Mesodermal cell (in vitro differentiated cells): ENCODE measurements at regions not wholly inside any gene's neighbourhood (a gene's known extent, or its start where the extent isn't known, plus 50 kb on each side); places are given as distances from the start of the nearest gene placed in this dataset.
A peak's percentile ranks its signal among the peaks of the same experiment; 100 is the strongest.

ENCODE experiments used
- H3K27ac ChIP-seq: 2 replicates; pipeline ENCODE4 v1.7.0; 2013; ENCODE audit warnings: mild to moderate bottlenecking, low read depth, low read length, moderate library complexity; ENCODE audit not compliant: severe bottlenecking
- H3K36me3 ChIP-seq: 2 replicates; pipeline ENCODE4 v1.7.1; 2013; ENCODE audit warnings: mild to moderate bottlenecking, low read length, moderate library complexity; ENCODE audit not compliant: control insufficient read depth, insufficient read depth
- H3K4me1 ChIP-seq: one replicate; pipeline ENCODE4 v1.7.1; 2013; ENCODE audit warnings: mild to moderate bottlenecking, low read length; ENCODE audit not compliant: insufficient read depth, control insufficient read depth, poor library complexity, severe bottlenecking
- H3K4me3 ChIP-seq: 2 replicates; pipeline ENCODE4 v1.7.0; 2013; ENCODE audit warnings: low read length, control low read depth, mild to moderate bottlenecking; ENCODE audit not compliant: insufficient read depth, poor library complexity, severe bottlenecking; ENCODE audit errors: extremely low read depth
- H3K9me3 ChIP-seq: 2 replicates; pipeline ENCODE4 v1.7.1; 2013; ENCODE audit warnings: mild to moderate bottlenecking, low read length, moderate library complexity; ENCODE audit not compliant: control insufficient read depth
- WGBS, 2 experiments: methylation state at CpG; one replicate each; pipeline ENCODE4 v1.1.5; 2013; ENCODE audit warnings: missing lambda C conversion rate in 2 of 2; ENCODE audit not compliant: insufficient coverage in 2 of 2; 5-methylcytosine and 5-hydroxymethylcytosine counted together

DNA sequence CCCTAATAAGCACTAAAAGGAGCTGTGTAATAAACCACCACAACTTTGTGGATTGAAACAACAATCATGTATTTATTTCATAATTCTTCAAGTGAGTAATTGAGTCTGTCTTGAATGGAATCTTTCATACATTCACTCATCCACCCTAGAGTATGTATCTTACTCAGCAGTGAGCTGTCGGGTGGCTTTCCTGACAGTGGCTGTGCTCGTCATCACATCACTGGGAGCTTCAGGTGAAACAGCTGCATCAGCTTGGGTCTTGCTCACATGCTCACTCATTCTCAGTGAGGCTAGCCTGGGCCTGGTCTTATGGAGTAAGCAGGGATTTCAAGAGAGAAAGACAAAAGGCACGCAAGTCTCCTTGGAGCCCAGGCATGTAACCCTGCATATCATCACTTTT is 271.4 kb downstream of the POM121L12 start:
- 87 to 100% methylated on average over 2 of the region's 3 CpGs for WGBS, 2 experiments
- H3K4me1 ChIP-seq = no peaks in the 10 kb centered on the region

DNA sequence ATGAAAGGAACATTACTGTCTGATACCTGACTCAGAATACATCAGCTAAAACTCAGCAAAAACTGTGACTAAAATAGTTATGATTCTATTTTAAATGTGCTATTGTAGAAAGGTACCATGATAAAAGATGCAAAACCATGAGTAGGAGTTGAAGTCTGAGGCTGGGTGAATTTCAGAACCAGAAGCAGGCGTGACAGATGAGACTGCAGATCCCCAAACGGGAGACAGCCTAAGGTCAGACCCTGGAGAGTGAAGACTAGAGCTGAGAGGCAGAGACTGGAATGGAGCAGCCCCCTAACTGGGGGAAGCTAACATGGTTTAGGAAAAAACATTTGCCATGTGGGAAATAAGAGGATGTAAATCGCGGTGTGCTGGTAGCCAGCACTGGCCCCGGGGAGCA is 275.8 kb downstream of the POM121L12 start:
- H3K27ac ChIP-seq = no peak overlapping the region
- H3K36me3 ChIP-seq = no peaks in the 10 kb centered on the region
- H3K4me1 ChIP-seq = no peaks in the 10 kb centered on the region
- WGBS, 2 experiments = 63 to 78% methylated on average over 4 to 5 of the region's 5 CpGs
- H3K4me3 ChIP-seq = no peak overlapping the region
- no peaks in the 10 kb centered on the region for H3K9me3 ChIP-seq

More for the DNA sequence above, 271.4 kb downstream of the POM121L12 start:
- Histone ChIP-seq H3K9me3 (no peaks in the 10 kb centered on the region), H3K36me3 (no peaks in the 10 kb centered on the region), H3K27ac (no peak overlapping the region), H3K4me3 (no peak overlapping the region)

DNA sequence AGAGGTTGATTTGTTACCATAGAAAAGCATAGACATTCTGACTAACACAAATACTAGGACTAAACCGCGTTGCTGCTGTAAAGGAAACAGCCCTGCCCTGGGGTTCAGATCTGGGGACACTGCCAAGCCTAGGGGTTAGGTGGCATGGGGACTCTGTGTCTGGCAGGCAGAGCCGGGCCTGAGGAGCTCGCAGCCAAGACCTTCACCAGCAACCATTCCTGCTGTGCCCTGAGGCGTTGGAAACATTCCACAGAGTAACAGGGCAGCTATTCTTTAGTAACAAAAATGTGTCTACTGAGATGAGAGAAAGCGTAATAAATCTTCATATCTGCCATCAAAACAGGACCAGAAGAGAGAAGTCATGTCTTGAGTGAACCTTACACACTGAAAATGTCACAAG is 280.5 kb downstream of the POM121L12 start:
- no peak overlapping the region for H3K27ac ChIP-seq

DNA sequence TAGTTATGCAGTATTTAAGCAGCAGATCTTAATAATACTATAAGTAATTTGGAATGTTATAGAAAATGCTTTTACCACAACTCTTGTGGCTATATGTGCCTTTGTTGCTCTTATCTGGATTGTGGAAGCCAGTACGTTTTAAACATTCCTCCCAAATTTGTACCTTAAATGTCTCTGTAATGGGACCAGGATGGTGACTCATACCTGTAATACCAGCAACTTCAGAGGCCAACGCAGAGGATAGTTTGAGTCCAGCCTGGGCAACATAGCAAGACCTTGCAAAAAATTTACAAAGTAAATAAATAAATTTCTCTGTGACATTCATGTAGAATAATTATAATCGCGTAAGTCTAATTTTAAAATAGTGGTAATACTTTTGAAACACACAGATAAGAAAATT is 283.1 kb downstream of the POM121L12 start:
- Histone ChIP-seq H3K27ac (no peak overlapping the region), H3K4me1 (no peaks in the 10 kb centered on the region), H3K36me3 (no peaks in the 10 kb centered on the region), H3K9me3 (no peaks in the 10 kb centered on the region), H3K4me3 (no peak overlapping the region)
- no CpG with 5 or more reads among the region's 4 CpGs for WGBS, 2 experiments

More for the DNA sequence above, 280.5 kb downstream of the POM121L12 start:
- Histone ChIP-seq H3K36me3 (no peaks in the 10 kb centered on the region), H3K4me1 (no peaks in the 10 kb centered on the region), H3K9me3 (no peaks in the 10 kb centered on the region), H3K4me3 (no peak overlapping the region)
- WGBS, 2 experiments = 33% methylated on average over 1 of the region's 6 CpGs; no CpG with 5 or more reads in 1 of the 2 experiments

DNA sequence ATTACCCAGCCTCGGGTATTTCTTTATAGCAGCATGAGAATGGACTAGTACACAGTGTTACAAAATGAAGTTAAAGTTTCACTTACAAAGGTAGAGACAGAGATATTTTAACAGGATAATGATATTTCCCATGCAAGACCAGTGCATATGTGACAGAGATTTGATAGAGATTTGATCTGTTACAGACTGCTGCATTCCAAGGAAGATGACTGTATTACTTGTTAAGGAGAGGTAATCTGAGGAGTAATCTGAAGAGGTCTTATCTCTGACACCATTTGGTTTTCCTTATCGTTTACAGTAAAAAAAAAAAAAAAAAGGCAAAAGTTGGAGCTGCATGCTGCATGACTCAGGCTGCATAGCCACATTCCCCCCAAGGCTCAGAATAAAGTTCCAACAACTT is 289.6 kb downstream of the POM121L12 start:
- H3K4me3 ChIP-seq = no peak overlapping the region
- no peaks in the 10 kb centered on the region for H3K9me3 ChIP-seq
- peaks cover 6% of the 10 kb centered on the region for H3K4me1 ChIP-seq
- H3K36me3 ChIP-seq = no peaks in the 10 kb centered on the region
- peak overlapping the region; percentile 86 for H3K27ac ChIP-seq
- no CpG with 5 or more reads among the region's 2 CpGs for WGBS, 2 experiments

DNA sequence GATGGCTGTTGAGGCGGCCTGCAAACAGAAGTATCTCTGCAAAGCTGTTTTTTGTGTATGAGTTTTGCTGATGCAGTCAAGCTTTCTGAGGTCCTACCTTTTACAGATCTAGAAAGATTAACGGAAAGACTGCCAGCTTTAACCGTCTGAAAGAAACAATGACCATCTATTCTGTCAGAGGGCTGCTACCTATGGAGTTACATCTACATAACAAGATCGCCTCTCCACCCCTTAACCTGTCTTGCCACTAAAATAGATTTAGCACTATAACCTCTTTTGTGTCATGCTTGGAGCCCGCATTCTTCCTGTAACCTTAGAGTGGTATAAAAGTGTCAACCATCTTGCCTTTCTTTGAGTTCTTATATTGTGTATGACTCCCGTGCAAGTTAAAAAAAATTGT is 291.2 kb downstream of the POM121L12 start:
- WGBS, 2 experiments = 38 to 40% methylated on average over 2 to 4 of the region's 6 CpGs
- no peaks in the 10 kb centered on the region for H3K9me3 ChIP-seq
- peaks cover 6% of the 10 kb centered on the region for H3K4me1 ChIP-seq
- H3K4me3 ChIP-seq = no peak overlapping the region
- no peak overlapping the region for H3K27ac ChIP-seq
- no peaks in the 10 kb centered on the region for H3K36me3 ChIP-seq

DNA sequence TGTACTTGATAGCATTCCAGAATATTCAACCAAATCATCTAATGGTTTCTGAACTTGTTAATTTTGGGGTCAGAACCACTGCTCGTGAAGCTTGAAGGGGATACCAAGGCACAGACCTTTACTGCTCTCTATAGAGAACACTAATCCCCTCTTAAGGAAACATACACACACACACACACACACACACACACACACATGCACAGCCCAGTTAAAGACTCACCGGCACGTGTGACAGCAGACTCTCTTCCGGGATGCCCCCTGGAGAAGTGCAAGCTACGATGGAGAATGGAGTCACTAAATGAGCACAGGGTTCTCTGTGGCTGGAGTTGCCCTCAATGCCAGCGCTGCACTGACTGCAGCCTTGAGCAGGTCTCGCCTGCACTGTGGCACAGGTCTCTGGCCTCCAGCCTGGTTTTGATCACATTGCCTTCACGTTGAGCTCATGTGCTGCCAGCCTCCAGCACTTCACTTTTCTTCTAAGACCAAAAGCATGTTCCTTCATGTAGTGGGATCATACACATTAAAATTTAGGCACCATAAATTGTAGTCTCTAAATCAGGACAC is 300.8 kb downstream of the POM121L12 start:
- Histone ChIP-seq H3K4me1 (no peaks in the 10 kb centered on the region), H3K36me3 (no peaks in the 10 kb centered on the region), H3K9me3 (peaks cover 10% of the 10 kb centered on the region), H3K27ac (no peak overlapping the region), H3K4me3 (no peak overlapping the region)
- 87 to 92% methylated on average over 5 to 7 of the region's 8 CpGs for WGBS, 2 experiments

DNA sequence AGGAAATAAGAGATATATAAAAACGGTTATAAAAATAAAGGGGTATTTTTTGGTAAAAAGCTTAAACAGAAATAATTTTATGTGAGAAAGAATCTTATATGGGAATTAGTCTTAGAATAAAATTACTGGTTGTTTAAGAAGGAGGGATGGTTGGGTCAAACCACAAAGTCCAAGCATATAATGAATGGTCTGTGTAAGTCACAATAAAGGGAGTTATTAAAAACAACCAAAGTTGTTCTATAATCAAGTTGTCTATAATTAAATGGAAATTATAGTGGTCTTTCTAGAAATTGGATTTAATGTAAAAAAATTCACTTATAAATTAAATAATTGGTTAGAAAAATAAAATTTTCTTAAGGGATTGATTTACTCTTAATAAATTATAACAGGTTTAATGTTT is 304.8 kb downstream of the POM121L12 start:
- Histone ChIP-seq H3K36me3 (no peaks in the 10 kb centered on the region), H3K9me3 (peaks cover 31% of the 10 kb centered on the region), H3K4me3 (no peak overlapping the region), H3K27ac (no peak overlapping the region), H3K4me1 (no peaks in the 10 kb centered on the region)
- WGBS, 2 experiments = 86 to 100% methylated on average over 1 of the region's 1 CpG

DNA sequence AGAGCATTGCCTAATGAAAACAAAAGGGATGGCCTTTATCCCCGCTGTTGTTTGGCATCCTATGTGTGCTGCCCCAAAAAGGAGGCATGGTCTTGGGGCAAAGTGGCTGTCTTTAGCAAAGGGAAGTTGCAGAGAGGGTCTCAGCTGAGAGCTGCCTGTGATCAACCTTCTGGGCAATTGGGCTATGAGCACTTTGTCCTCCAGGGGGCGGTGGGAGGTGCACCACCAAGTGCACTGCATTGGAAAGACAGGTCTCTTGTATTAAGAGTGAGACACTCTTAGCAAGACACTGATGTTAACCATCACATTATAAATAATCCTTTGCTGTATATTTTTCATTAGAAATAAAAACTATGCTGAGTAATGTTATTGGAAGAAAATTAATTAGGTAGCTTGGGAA is 314.8 kb downstream of the POM121L12 start:
- H3K4me1 ChIP-seq = no peaks in the 10 kb centered on the region
- H3K36me3 ChIP-seq = no peaks in the 10 kb centered on the region
- no peaks in the 10 kb centered on the region for H3K9me3 ChIP-seq
- H3K27ac ChIP-seq = no peak overlapping the region
- H3K4me3 ChIP-seq = no peak overlapping the region
- 27 to 60% methylated on average over 1 to 2 of the region's 2 CpGs for WGBS, 2 experiments

DNA sequence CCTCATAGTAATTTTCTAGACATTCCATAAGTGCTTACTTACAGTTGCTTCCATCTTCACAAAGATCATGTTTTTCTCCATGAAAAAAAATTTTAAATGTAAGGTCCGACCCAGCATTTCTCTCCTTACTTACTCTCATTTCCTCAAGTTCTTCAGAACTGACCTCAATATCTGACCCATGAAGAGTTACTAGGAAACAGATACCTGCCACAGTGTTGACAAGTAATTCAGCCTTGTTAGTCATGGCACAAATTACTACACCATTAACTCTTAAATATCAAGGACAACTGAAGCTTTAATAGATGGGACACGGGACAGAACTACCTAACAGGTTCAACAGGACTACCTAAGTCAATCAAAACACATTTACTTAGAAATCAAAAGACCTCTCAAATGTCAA is 316.2 kb downstream of the POM121L12 start:
- Histone ChIP-seq H3K9me3 (no peaks in the 10 kb centered on the region), H3K4me1 (no peaks in the 10 kb centered on the region), H3K4me3 (no peak overlapping the region), H3K27ac (no peak overlapping the region), H3K36me3 (no peaks in the 10 kb centered on the region)
- WGBS, 2 experiments = 88 to 100% methylated on average over 1 to 2 of the region's 2 CpGs

DNA sequence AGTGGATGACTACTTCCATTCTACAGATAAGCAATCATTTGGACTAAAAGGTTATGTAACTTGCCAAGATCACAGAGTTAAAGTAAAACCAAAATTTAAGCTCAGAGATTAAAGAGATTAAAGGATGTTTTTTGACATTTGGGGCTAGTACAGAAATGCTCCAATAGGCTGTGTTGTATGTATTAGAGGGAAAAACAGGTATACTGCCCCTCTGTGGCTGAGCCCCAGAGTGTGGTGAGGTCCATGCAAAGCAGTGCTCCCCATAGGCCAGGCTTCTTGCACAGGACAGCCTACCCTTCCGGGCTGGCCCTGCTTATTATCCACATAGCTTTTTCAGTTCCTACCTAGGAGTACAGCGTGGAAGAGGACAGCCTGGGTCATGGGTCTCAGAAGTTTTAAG is 322.8 kb downstream of the POM121L12 start:
- no peaks in the 10 kb centered on the region for H3K36me3 ChIP-seq
- H3K4me1 ChIP-seq = no peaks in the 10 kb centered on the region
- WGBS, 2 experiments = no CpG with 5 or more reads among the region's 2 CpGs
- no peaks in the 10 kb centered on the region for H3K9me3 ChIP-seq
- H3K27ac ChIP-seq = no peak overlapping the region
- H3K4me3 ChIP-seq = no peak overlapping the region
